Inflammatory macrophage treated with lipopolysaccharide for 4 hours (primary cell): ENCODE measurements at regions not wholly inside any gene's neighbourhood (a gene's known extent, or its start where the extent isn't known, plus 50 kb on each side); places are given as distances from the start of the nearest gene placed in this dataset.

Experiments used
- DNase-seq: peaks from one replicate; pipeline ENCODE4 v3.0.0-alpha.2; 2020

DNA sequence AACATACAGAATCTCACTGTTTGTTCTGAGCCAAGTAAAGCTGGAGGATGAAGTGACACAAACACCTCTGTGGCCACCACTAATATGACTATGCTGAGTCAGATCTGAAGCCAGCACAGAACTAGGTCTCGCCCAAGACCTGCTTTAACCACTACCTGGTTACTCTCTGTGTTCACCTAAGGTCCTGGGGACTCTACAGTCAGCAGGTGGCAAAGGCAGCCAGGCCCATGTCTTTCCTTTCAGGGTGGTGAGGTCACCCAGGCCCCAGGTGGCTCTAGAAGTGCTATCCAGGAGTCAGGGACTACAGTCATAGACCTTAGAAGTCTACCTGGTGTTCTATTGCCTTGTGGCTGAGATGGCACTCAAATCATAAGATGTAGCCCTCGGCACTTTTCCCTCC is 287.9 kb upstream of the ARRDC4 start:
- no peak for DNase-seq

DNA sequence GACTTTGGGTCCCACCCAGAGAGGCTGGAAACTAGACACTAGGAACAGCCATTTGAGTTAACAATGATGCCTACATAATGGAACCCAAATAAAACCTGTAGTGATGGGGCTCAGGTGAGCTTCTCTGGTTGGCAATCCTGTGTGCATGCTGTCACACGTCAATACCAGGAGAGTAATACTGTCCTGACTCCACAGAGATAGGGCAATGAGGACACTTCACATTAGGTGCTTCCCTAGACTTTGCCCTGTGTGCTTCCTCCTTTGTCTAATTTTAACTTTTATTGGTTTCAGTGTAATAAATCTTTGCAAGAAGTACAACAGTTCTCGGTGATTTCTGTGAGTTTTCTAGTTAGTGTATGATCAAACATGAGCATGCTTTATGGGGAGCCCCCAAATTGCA is 281.8 kb upstream of the ARRDC4 start:
- no peak for DNase-seq

DNA sequence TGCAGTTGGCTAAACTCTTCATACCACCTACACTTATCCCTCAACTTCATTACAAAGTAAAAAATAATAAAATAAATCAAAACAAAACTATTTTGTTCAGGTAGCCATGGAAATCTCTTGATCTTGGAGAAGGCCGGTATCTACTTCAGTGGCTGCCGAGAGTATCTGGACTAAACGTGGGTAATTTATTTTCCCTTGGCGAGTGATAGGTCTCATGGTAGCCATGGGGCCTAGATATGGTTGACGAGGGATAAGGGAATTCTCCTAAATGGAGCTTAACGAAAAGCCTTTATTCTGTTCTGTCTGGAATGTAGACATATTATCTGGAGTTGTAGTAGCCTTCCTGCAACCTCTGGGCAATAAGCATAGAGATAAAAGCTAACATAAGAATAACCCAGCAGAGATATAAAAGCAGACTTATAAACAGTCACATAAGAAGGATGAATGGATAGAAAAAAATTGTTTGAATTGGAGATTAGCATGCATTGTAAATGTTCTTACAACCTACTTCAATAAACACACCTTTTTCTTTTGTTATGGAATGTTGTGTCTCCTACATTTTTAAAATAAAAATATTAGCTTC is 281.3 kb upstream of the ARRDC4 start:
- DNase-seq = no peak

DNA sequence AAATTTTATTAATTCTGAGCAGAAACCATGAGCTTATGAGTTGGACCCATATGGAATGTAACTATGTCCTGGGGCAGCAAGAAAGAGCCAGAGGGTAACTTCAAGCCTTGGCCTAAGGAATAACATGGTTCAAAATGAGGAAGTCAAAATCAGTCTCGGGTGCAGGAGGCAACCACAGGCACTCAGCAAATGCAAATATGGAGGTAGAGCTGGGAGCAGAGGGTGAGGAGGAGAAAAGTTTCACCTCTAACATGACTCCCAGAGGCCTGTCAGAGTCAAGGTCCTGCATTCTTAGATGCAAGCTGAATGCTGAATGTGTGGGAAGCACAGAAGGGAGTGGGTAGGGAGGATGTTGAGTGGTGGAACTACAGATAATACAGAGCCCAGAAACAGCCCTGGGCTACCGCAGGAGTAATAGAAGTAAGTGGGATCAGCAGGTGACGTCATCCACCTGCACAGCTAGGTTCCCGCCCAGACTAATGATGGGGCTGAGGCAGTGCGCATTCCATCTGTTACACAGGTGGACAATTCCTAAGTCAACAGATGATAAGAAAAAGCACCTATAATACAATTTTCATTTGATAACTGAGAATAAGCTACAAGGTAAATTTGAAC is 279.8 kb upstream of the ARRDC4 start:
- no peak for DNase-seq

DNA sequence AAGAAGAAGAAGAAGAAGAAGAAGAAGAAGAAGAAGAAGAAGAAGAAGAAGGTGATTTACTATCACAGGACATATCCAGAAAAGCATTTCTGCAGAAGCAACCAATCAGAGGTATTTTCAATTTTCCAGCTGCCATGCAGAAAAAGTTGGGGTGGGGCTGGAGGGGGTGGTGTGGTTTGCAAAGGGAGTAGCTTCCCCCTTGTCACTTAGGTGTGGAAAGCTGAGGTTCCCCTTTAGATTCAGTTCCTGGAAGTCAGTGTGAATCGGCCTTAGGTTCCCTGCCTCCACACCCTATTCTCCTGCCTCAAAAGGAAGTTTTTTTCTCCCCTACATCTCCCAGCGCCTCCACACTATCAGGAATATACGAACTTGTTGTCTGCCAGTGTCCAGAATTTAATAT is 276.7 kb upstream of the ARRDC4 start:
- DNase-seq = no peak

DNA sequence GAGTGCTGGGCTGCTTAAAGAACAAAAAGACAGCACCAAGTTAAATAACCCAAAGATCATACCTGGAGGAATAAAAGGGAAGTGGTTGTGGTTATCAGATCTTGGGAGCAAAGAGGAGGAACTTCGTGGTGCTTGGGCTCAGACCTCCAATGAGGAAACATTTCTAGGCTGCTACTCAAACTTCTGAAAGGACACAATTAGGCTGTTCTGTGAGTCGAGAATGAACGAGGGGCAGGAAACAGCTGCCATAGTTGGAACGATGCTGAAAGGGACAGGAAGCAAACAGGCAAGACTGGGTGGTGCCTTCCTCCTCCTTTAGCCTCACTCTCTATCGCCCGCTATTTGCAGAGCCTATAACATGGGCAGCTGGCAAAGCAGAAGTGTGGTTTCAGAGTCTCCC is 276.3 kb upstream of the ARRDC4 start:
- DNase-seq = no peak

DNA sequence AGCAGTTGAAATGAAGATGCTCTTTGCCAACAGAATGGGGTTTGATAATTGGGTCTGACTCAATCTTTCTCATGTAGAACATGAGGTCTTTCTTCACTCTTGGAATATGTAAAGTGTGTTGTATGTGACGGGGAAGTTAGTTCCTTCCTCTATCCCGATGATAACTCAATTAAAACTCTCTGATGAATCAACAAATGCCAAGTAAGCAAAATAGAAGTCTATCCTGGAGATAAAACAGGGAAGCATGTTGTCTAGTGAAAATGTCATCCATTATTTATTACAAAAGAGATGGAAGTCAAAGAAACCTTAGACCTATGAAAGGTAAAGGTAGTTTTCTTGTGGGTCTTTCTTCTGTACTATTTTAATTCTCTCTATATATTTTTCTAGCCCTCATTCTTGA is 274.2 kb upstream of the ARRDC4 start:
- no peak for DNase-seq

DNA sequence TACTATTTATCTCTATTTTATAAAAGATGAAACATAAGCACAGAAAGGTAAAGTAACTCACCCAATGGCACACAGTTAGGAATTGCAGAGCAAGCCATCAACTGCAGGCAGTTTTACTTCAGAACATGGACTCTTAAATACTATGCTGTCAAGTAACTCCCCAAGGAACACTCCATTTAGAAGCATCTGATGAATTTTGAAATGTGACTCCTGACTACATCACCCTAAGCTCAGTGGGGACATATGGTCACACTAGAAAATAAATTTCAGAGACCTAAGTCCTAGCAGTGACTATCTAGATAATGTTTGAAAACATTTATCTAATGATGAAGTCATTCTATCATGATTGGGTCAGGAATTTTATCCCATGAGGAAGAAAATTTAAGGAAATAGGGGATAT is 272.8 kb upstream of the ARRDC4 start:
- no peak for DNase-seq

DNA sequence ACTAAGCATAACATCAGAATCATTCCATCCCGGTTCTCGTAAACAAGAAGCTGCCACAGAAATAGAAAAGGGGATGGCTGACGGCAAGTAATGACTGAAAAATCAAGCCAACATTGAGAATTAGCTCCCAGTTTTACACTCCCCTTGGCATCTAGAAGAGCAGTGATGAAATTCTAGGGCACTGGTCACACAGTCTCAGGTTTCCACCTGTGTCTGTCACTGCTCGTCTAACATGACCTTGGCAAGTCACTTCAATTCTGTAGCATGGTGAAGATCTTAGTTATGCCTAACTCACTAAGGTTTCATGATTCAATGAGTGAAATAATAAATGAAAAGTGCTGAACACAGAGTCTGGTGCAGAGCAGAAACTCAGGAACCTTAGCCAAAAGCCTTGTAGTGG is 272.3 kb upstream of the ARRDC4 start:
- no peak for DNase-seq

DNA sequence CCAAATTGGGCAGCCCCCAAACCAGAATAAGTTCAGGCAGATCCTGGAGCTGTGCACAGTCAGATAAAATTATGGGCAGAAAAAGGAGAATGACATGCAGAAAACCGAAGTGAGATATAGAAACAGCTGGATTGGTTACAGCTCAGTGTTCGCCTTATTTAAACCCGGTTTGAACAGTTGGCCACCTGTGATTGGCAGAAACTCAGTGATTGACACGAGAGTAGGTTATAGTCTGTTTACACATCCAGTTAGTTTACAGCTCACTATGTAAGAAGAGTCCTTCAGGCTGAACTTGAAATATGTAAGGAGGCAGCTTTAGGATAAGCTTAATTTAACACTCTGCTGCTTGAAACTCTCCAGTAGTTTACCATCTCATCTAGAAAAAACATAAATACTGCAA is 271.6 kb upstream of the ARRDC4 start:
- no peak for DNase-seq

DNA sequence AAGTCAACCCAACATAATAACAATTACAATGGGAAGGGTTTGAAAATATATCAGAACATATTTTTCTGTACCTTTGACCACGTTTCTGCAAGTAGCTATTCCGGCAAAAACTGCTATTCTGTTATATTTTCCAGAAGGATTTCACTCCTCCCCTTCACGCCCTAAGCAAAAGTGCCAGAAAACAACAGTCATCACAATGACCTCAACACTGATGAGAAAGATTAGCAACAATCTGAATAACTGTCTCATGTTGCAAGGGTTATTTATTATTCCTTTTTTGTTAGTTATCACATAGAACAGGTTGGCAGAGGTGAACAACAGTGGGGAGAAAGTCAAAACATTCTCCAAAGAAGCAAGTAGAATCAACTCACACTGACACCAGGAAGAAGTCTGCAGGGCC is 269.4 kb upstream of the ARRDC4 start:
- no peak for DNase-seq

DNA sequence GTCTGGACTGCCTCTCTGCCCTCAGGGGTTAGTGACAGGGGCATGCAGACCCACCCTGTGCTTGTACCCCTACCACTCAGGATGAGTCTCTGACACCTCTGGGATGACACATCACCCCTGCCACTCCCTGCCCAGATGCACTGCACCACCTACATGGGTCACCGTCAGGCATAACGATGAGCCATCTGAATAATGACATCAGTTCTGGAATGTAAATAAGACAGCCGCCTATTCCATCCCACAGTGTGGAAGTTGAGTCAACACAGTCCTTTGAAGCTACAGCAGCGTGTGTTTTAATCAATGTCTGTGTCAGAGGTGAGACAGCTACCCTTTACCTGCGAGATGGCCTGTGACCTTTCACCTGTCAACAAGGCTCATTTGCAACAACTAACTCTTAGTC is 268.7 kb upstream of the ARRDC4 start:
- DNase-seq = no peak

DNA sequence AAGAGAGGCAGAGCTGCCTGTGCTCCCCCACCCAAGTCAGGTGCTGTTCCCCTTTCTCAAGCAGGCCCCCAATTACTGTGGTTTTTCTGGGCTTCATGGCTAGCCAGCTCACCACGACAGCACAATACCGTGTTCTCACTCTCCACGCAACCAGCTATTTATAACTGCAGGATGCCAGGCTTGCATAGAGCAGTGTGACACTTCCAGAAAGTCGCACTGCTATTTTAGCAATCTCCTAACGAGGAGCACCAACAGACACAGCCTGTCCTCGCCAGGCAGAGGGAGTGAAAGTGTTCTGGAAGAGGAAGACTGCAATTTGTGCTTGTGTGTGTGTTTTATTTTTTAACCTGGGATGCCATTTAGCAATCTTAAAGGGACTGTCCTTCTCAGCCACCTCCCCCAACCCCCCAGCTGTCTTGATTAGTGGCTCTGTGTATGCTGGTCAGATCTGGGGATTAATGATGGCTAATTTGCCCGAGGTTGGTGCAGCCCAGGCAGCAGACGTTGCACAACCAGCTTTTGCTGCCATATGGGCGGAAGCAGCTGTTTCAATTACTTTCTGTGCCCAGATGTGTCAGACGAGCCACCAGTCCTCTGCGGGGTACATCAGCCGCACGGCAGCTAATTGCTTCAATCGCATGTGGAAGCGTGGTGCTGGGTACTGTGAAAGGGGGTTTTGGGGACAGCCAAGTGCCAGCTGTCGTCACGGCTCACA is 268.0 kb upstream of the ARRDC4 start:
- no peak for DNase-seq

DNA sequence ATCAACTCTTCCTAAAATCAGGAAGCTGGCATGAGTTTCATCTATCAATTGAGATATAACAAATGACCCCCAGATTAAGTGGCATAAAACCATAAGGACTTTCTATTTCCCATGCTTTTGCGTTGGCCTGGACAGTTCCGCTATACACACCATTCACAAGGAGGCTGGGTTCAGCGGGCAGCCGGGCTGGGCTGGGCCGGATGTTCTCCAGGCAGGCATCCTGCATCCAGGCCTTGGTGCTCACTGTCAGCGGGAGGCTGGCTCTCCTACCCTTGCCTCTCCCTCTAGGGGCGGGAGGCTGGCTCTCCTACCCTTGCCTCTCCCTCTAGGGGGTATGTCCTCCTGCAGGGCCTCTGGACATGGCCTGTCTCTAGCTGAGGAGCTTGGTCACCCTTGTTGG is 266.0 kb upstream of the ARRDC4 start:
- DNase-seq = no peak

DNA sequence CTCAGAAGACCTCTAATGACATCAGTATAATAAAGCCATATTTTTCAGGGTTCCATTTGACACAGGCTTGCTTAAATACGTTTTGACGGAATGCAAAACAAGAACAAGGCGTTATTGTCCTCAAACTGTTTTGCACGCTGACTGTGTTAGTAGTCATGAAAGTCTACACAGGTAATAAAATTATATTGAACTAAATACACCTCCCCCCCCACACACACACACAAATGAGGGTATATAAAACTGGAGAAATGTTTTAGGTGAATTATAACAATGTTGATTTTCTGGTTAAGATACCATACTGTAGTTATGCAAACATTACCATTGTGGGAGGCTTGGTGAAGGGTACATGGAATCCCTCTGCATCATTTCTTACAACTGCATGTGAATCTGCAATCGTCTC is 257.1 kb upstream of the ARRDC4 start:
- DNase-seq = no peak

DNA sequence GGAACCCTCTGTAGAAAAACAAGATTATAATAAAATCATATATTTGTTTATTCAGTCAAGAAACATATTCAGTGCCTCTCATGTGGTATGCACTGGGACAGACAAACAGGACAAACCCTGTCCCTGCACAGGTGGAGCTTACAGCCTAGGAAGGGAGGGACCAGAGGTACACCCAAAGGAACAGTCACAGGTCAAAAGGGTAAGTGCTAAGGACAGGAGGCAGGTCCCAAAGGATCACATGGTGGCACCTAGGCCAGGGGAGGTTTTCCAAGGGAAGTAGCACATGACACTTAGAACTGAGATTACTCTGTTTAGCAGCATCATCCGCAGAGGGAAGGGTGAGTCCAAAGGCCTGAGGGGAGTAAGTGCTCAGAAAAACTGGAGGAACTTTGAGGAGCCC is 254.4 kb upstream of the ARRDC4 start:
- no peak for DNase-seq

DNA sequence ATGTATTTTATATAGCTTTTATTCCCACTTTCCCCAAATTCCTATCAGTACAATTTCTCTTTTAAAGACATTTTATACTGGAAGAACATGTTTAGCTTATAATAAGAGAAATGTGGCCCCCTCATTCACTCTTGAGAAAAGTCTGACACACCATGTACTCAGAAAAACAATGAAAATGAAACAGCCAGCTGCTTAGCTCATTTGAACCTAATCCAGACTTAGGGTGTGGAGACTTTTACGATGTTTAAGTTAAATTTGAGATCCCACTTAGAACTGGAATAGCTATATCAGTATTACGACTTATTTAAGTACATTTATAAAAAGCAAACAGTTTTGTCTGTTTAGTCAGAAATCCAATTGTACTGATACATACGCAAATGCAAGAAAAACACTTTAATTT is 252.3 kb upstream of the ARRDC4 start:
- no peak for DNase-seq

DNA sequence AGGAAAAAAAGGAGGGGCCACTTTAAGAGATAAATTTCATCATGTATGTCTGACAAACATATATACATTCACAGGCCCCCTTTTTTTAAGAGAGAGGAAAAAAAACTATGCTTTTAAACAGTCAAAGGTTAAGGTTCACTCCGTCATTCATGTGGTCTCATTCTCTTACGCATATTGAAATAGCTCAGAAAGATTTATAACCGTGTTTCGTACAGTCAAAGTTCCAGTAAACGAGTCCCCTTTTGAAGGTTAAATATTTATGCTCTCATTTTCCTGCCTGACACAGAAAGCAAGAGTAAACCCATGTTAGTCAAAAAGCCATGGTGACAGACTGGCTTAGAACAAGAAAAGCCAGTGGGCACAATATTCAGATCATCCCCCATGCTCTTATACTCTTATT is 248.0 kb upstream of the ARRDC4 start:
- no peak for DNase-seq

DNA sequence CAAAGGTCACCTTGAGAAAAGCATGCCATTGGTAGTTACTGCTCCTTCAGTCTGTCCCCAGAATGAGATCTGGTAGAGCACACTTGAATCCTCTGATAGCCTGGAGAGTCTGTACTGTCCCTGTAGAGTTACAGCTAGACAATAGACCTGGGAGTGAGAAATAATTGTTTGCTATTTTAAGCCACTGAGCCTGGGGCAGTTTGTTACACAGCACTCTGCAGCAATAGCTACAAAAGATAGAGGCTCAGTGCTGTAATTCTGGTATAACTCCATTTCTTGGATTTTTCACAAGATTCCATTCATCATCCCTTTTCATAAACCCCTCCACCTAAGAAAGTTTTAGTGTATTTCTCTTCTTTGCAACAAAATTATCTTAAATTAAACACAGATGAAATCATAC is 242.7 kb upstream of the ARRDC4 start:
- no peak for DNase-seq

DNA sequence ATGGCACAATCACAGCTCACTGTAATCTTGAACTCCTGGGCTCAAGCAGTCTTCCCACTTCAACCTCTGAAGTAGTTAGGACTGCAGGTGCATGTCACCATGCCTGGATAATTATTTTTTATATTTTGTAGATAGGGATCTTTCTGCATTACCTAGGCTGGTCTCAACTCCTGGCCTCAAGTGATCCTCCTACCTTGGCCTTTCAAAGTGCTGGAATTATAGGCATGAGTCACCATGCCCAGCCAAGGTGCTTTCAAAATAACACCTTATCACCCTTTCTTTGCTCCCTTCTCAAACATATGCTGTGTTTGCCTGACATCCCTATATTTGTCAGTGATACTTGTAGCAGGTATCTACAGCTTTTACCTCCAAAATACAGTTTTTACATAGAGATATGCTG is 242.0 kb upstream of the ARRDC4 start:
- DNase-seq = no peak

DNA sequence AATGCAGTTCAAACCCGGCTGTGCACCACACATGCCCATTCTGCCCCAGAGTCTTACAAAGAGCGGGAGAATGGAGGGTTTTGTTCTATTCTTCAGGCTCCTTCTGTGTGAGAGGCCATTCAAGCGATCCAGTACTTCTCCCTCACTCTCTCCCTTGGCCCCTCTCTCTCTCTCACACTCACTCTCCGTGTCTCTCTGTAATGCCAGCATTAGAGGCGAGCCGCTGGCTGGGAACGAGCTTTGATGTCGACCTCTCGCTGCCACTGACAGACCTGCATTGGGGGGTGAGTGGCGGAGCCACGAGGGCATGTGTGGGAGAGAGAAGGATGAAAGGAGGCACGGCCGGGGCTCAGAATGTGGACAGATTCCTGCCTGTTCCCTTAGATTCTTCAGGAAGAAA is 231.7 kb upstream of the ARRDC4 start:
- DNase-seq = no peak

DNA sequence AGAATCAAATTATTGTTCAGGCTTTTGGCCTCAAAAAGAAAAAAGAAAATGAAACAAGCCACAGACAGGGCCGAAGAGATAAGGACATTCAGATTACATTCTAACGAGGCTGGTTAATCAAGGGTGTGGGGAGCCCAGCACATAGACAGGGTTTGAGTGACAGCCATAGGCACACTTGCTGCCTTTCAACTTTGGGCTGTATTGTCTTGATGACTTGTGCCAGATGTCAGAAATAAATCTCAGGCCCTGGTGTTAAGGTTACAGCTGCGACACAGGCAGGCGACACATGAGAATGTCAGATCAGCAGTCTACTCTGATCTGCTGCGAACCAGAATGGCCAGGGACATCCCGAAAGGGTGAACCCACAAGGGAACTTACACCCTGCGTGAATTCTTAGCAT is 231.2 kb upstream of the ARRDC4 start:
- no peak for DNase-seq

DNA sequence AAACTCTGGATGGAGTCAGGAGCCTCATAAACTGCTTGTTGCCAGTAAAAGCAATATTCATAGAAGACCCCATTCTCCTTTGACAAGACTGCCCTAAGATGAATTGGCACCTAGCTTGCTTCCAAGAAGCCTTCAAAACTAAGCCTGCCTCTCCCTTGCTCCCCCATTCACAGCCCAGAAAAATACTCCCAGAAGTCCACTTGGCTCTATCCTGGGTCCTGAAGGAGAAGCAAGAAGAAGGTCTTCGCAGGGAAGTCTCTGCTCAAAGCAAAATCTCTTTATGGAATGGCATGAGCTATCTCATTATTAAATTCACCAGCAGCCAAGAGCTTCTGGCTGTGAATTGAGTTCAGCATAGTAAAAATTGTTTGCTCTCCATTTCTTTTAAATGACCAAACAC is 230.2 kb upstream of the ARRDC4 start:
- no peak for DNase-seq

DNA sequence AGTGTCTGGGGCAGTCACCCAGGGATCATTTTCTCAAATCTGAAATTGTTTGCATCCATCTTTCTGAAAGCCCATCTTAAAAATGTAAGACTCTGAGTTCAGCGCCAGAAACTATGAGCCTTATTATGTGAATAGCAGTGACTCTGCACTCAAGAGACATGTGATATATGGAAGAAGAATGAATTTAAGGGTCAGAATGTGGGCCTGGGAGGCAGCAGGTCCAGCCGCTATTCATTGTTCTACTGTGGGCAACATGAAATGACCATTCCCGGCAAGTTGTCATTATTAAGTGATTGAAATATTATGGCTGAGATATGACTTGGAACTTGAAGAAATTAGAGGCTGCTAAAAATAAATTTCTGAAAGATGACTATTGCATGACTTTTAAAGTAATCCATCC is 228.6 kb upstream of the ARRDC4 start:
- DNase-seq = no peak

DNA sequence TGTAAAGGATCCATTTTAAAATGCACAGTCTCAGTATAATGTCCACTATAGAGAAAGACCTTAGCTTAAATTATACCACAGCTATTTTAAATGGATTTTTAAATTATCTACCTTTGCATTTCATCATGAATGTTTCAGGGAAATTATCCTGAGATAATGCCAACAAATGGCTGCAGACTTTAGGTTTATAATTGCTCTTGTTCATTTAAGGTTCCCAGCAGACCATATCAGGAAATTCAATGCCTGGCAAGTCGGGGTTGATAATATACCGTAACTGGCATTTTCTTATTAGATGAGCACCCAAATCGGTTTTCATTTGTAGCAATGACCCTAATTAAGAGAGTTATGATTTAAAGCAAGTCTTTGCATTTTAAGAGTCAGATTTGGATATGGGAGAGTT is 227.1 kb upstream of the ARRDC4 start:
- DNase-seq = no peak
